ENCODE measurements at regions not wholly inside any gene's neighbourhood (a gene's known extent, or its start where the extent isn't known, plus 50 kb on each side); places are given as distances from the start of the nearest gene placed in this dataset.

DNA sequence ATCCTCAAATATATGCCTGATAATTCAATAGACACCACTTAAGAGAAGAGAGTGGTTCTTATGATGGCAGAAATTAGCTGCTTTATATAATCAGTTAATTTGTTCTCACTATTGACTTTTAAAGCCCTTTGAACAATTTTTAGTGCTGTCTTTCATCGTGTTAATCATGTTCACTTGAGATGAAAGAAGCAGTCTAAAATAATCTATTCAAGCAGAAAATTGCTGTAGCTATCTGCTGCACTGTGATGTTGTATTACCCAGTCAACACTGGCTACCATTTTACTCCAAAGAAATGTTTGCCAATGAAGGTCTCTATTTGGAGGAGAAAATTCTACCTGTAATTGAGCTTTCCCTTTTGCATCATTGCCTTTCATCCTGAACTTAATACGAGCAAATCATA lies 459.8 kb upstream of the FSIP2 start:
- TF ChIP-seq, protein P1, sequence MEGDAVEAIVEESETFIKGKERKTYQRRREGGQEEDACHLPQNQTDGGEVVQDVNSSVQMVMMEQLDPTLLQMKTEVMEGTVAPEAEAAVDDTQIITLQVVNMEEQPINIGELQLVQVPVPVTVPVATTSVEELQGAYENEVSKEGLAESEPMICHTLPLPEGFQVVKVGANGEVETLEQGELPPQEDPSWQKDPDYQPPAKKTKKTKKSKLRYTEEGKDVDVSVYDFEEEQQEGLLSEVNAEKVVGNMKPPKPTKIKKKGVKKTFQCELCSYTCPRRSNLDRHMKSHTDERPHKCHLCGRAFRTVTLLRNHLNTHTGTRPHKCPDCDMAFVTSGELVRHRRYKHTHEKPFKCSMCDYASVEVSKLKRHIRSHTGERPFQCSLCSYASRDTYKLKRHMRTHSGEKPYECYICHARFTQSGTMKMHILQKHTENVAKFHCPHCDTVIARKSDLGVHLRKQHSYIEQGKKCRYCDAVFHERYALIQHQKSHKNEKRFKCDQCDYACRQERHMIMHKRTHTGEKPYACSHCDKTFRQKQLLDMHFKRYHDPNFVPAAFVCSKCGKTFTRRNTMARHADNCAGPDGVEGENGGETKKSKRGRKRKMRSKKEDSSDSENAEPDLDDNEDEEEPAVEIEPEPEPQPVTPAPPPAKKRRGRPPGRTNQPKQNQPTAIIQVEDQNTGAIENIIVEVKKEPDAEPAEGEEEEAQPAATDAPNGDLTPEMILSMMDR (conservative IDR thresholded peaks at IDR 0.05; ENCODE audit: low read length): no peak
- TF ChIP-seq EZH2phosphoT487 (IDR thresholded peaks at IDR 0.05; ENCODE audit: borderline replicate concordance, low read depth, low read length): no peak
